ENCODE measurements at regions not wholly inside any gene's neighbourhood (a gene's known extent, or its start where the extent isn't known, plus 50 kb on each side); places are given as distances from the start of the nearest gene placed in this dataset.

DNA sequence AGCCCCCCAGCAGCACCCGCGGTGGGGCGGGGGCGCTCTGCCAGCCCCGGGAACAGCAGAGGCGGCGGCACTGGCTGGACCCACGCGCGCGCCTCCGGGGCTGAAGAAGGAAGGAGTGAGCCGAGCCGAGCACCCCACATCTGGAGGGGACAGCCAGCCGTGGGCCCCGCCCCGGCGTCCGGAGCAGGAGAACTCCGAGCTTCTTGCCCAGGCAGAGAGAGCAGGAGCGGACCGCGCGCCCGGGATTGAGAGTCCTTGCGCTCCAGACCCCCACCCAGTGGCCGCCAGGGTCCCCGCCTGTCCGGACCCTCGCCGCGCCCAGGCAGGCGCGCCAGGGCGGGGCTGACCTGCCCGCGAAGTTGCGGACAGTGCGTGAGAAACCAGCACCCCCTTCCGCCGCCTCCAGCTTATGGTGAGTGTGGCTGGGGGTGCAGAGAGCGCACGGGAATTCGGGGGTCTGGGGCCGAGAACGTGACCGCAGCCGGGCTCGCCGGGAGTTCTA, 921.9 kb upstream of the EEF2KMT start:
- no peak for TF ChIP-seq CTCF (IDR thresholded peaks at IDR 0.05)
- no peak for TF ChIP-seq POLR2A (IDR thresholded peaks at IDR 0.05)

Data from breast epithelium (tissue), 3 donors.